IPS-NIHi7 (cell line): ENCODE measurements at regions not wholly inside any gene's neighbourhood (a gene's known extent, or its start where the extent isn't known, plus 50 kb on each side); places are given as distances from the start of the nearest gene placed in this dataset.

ENCODE experiments used
- DNase-seq: peaks from one replicate; pipeline ENCODE4 v3.0.0; 2012; ENCODE audit warnings: mixed read lengths; ENCODE audit errors: extremely low spot score

GRCh38 chr14:61226015-61226654 lies 55.0 kb downstream of the TMEM30B start:
- no peak for DNase-seq

- DNase-seq, result no peak
Observed at GRCh38 chr14:61225344-61225743, 55.8 kb downstream of the TMEM30B start.

- DNase-seq, result no peak
Observed at GRCh38 chr14:61223552-61223951, 57.6 kb downstream of the TMEM30B start.

- no peak for DNase-seq
Observed at GRCh38 chr14:61222388-61222787, 58.8 kb downstream of the TMEM30B start.

- DNase-seq, result no peak
Observed at GRCh38 chr14:61221906-61222305, 59.2 kb downstream of the TMEM30B start.

GRCh38 chr14:61219673-61220072 lies 61.5 kb downstream of the TMEM30B start:
- DNase-seq, result no peak

- DNase-seq, result no peak
Observed at GRCh38 chr14:61219256-61219655, 61.9 kb downstream of the TMEM30B start.

GRCh38 chr14:61218767-61219166 lies 62.4 kb downstream of the TMEM30B start:
- DNase-seq, result no peak

- DNase-seq, result no peak
Observed at GRCh38 chr14:61218157-61218556, 63.0 kb downstream of the TMEM30B start.

- no peak for DNase-seq
Observed at GRCh38 chr14:61217516-61217915, 63.6 kb downstream of the TMEM30B start.

GRCh38 chr14:61215222-61216020 lies 65.7 kb downstream of the TMEM30B start:
- no peak for DNase-seq

- no peak for DNase-seq
Observed at GRCh38 chr14:61213920-61214319, 67.2 kb downstream of the TMEM30B start.

- DNase-seq, result no peak
Observed at GRCh38 chr14:61213191-61213621, 67.9 kb downstream of the TMEM30B start.

- DNase-seq, result no peak
Observed at GRCh38 chr14:61212546-61212945, 68.6 kb downstream of the TMEM30B start.

- no peak for DNase-seq
Observed at GRCh38 chr14:61211476-61212255, 69.5 kb downstream of the TMEM30B start.

- no peak for DNase-seq
Observed at GRCh38 chr14:61203081-61203753, 77.9 kb downstream of the TMEM30B start.

GRCh38 chr14:61202124-61202523 lies 79.0 kb downstream of the TMEM30B start:
- DNase-seq, result no peak

- DNase-seq, result no peak
Observed at GRCh38 chr14:61201171-61201570, 80.0 kb downstream of the TMEM30B start.

GRCh38 chr14:61197416-61197815 lies 83.7 kb downstream of the TMEM30B start:
- no peak for DNase-seq

GRCh38 chr14:61196792-61197191 lies 84.3 kb downstream of the TMEM30B start:
- DNase-seq, result no peak

GRCh38 chr14:61196034-61196433 lies 85.1 kb downstream of the TMEM30B start:
- DNase-seq, result no peak

GRCh38 chr14:61193476-61193875 lies 87.7 kb downstream of the TMEM30B start:
- no peak for DNase-seq
